GM21423 (cell line): ENCODE measurements at regions not wholly inside any gene's neighbourhood (a gene's known extent, or its start where the extent isn't known, plus 50 kb on each side); places are given as distances from the start of the nearest gene placed in this dataset.

Experiments used
- ATAC-seq: cut with Tn5 transposase; IDR thresholded peaks from one replicate; pipeline ENCODE4 v1.9.1; 2021; ENCODE audit warnings: mild to moderate bottlenecking, moderate library complexity; ENCODE audit not compliant: unreplicated experiment

DNA sequence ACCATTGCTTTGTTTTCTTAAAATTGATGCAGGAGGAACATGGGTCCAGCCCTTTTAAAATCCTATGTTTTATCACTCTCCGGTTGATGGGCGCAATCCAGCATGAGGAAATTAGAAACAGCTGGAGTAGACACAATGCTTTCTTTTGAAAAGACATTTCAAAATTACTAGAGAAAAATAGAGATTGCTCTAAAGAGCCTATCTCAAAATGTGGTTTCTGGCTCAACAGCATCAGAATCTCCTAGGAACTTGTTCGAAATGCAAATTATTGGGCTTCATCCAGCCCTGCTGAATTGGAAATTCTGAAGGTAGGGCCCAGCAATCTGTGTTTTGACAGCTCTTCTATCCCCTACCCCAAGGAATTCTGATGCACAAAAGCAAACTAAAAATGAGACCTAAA lies 190.8 kb upstream of the BMP2 start:
- no peak for ATAC-seq

DNA sequence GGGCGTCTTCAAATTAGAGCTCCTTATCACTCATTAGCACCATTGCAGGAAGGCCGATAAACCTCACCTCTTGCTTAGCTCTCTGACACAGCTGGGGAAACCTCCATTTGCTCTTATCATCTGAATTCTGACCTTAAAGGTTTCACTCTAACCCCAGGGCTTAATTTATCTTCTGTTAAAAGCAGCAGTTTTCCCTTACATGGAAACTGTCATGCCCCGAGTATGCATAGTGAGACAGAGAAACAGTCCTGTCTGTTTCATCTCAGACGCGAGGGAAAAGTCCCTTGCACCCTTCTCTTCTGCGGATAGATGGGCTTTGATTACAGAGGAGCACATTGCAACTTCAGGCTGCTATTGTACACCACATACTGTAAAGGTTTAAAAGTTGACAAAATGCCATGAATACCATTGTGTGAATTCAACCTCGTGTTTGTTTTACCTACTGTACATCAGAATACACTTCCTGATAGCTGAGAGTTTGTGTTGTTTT lies 191.5 kb upstream of the BMP2 start:
- ATAC-seq = peak; percentile 70

DNA sequence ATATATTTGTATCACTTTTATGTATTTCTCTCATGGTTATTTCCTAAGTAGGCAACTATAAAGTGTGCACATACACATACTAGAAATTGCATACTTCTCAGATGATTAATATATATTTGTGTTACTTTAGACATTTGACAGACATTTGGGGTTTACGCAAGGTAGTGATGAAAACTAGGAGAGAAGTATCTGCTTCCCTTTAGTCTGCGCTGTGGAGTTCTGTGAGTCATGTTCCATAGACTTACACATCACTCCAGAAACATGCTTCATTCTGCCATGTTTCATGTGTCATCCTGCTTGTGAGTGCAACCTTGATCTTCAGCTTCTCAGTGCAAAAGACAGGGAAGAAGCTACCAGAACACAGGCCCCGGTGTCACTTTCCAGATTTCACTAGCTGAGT lies 200.7 kb upstream of the BMP2 start:
- ATAC-seq = no peak

DNA sequence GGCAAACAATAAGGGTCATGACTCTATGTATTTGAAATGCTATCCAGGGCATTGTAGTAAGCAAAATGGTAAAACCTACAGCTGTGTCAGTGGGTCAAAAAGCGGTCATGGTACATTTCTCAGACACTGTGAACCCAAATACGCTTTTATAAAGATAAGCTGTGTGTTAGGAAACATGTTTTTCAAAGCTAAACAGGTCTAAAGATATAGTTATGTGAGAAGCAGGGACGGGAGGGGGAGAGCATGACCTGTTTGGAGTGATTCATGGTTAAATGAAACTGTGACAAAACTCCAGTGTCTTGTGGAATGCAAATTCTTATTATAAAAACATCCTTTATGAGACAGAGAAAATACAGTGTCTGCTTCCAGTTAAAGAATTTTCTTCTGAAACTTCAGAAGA lies 205.4 kb upstream of the BMP2 start:
- ATAC-seq = no peak

DNA sequence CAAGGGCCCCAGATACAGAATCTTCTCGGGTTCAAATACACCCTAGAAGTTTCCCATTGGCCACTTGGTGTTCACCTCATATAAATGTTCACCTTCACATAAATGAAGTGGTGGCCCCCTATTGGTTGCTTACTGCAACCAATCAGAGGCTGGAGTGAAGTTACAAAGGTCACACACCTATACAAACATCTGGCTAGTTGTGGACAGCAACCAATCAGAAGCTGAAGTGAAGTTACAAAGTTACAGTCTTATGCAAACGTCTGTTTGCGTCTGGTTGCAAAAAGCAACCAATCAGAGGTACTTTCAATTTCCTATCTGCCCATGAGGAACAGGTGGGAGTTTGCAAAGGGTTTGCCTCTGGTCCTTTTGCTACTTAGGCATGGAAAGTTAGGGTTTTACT lies 206.5 kb upstream of the BMP2 start:
- no peak for ATAC-seq

DNA sequence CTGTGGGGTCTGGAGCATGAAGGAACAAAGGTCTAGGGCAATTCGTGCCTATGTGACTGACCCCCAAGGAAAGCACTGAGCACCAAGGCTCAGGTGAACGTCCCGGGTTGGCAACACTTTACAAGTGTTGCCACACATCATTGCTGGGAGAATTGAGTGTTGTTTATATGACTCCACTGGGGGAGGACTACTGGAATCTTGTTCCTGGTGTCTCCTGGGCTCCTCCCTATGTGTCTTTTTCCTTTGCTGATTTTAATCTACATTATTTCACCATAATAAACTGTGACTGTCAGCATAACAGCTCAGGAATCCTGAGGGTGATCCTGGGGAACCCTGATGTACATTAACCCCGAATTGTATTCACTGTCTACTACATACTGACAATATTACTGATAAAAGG lies 207.7 kb upstream of the BMP2 start:
- no peak for ATAC-seq

DNA sequence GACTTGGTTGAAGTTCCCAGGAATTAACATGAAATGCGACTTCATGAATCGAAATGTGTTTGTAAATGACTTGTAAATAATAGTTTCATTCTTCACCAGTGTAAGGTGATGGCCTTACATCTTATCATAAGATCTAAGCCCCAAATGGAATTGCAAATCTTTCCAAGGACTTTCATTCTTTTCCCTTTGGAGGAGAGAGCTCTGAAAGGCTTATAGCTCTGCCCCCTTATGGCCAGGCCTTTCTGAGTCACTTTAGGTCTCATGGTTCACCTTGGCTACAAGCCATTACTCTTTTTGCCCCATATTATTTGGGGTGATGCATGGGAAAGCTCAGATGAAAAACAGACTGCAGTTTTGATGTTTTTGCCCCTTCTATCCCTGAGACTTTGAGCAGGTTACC lies 209.1 kb upstream of the BMP2 start:
- no peak for ATAC-seq

DNA sequence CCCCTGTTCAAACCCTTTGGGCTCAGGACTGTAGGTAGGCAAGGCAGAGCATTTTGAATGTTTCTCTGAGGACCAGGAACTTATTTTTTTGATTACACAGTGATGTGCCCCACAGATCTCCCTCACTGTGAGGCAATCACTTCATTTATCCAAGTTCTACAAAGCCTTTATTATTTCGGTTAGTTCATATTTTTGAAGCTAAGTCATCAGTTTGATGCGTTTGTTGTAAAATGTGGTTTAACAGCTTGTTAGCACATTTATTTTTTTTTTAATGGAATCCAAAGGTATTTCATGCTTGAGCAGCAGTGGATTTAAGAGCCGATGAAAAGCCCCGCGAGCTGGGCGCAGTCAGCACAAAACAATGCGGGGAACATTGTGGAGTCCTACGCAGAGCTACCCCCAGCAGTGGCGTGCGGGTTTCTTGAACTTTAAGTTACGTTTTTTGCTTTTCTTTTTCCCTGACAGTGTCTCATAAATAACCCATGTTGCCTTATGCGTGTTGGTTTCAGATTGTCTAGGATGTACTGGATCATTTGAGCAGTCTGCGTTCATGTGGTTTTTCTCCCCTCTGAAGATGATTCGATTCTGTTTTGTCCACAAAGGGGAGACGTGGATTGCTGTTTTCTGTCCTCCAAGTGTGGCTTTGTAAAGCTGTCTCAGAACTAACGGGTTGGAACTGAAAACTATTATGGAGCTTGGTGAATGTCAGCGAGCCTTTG lies 233.6 kb upstream of the BMP2 start:
- ATAC-seq = no peak

DNA sequence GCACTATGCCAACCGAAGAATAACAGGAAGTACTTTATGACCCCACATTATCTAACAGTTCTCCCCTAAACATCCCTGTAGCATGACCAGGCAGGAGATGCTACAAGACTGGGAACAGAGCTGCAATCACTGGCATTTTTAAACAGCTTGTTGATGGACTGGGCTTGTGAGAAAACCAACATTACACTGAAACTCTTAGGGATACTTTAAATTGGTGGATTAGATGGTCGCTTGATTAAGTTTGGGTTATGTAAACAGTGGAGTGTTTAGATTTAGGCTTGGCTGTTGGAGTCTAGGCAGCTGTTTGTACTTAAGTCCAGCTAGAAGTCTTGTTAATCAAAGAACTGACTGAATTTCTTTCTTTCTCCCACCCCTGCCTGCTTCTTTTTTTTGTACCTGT lies 234.1 kb upstream of the BMP2 start:
- no peak for ATAC-seq

DNA sequence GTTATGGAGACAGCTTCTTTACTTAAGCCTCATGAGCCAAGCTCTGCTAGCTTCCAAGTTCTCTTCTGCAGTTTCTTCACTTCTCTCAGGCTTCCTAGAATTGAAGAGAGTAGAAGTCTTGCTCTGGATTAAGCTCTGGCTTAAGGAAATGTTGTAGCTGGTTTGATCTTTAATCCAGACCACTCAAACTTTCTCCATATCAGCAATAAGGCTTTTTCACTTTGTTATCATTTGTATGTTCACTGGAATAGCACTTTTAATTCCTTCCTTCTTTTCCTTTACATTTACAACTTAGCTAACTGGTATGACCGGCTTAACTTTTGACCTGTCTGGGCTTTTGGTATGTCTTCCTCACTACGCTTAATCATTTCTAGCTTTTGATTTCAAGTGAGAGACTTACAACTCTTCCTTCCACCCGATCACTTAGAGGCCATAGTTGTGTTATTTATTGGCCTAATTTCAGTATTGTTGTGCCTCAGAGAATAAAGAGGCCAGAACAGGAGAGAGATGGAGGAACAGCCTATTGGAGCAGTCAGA lies 236.6 kb upstream of the BMP2 start:
- ATAC-seq = no peak

DNA sequence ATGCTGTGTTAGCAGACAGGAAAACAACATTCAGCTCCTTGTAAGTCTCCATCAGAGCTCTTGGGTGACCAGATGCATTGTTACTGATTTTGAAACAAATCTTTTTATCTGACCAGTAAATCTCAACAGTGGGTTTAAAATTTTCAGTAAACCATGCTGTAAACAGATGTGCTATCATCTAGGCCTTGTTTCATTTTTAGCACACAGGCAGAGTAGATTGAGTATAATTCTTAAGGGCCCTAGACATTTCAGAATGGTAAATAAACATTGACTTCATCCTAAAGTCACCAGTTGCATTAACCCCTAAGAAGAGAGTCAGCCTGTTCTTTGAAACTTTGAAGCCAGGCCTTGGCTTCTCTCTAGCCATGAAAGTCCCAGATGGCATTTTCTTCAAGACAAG lies 237.2 kb upstream of the BMP2 start:
- ATAC-seq = no peak

DNA sequence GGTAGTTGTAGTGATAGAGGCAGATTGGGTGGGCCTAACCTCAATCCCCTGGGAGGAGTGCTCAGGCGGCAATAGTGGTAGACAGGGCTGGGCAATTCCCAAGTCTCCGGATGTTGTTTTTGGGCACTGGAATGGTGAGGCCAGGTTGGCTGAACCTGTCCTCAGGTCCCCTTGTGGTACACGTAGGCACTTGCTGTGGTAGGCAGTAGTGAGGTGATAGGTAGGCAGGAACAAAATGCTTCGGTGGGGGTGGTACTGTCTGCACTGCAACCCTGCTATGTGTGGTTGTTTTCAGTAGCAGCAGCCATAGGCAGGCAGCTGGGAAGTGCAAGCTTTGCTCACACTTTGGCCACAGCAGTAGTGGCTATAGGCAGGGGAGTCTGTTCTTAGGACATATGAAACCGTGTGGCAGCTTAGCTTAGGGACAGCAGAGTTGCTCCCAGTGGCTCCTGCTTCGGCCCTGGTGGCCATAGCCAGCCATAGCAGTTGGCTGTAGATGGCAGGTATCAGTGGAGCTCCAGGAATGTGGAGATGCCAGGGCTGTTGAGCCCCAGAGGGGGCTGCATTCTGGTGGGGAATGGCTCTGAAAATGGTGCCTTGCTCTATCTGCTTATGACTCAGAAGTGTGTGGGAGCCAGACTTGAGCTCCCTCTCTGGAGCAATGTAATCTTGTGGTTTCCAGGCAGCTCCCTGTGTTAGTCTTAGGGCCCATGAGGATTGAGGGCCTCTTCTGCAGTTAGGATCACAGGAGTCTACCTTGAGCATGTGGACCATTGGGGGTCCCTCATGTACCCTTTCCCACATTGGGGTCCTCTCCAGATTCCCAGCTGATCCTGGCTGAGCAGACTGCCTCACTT lies 241.8 kb upstream of the BMP2 start:
- ATAC-seq = no peak

DNA sequence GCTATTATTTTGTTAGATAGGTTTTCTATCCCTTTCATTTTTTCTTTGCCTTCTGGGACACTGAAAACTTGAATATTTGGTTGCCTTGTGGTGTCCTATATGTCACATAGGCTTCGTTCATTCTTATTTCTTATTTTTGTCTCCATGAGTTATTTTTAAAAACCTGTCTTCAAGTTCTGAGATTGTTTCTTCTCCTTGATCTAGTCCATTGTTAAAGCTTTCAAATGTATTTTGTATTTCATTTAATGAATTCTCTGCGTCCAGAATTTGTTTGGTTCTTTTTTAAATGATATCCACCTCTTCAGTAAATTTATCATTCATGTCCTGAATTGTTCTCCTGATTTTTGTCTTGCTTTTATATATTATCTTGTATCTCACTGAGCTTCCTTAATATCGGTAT lies 243.2 kb upstream of the BMP2 start:
- ATAC-seq = no peak

DNA sequence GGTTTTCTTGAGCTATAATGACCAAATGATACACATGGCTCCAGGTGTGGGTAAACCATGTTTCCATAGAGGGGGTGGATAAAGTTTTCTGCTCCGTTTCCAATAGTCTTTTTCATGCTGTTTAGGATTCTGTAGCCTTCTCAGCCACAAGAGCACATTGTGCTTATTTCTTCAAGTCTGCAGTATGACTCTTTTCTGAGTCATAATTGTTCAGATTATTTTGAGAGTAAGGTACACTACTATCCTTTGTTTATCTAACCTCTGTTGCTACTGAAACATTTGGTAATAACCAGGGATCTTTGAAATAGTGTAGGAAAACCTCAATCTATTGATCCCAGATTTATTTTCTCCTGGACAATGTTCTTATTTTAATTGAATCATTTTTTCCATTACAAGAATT lies 247.9 kb upstream of the BMP2 start:
- no peak for ATAC-seq

DNA sequence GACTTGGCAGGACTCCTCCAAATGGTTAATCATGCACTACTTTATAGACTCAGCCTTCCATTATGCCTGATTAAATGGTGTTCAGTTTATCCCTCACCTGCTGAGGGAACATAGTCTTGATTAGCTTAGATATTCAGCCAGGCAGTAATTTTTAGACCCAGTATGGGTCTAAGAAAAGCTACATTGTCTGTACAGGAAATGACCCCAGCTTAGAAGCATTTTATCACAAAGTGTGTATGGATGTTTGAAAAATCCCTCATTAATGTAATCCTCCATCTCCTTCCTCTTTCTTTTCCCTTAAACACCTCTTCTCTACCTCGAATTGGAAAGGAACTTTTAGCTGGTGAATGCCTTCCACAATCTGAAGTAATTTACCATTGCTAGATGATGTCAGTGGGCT lies 252.2 kb upstream of the BMP2 start:
- no peak for ATAC-seq

DNA sequence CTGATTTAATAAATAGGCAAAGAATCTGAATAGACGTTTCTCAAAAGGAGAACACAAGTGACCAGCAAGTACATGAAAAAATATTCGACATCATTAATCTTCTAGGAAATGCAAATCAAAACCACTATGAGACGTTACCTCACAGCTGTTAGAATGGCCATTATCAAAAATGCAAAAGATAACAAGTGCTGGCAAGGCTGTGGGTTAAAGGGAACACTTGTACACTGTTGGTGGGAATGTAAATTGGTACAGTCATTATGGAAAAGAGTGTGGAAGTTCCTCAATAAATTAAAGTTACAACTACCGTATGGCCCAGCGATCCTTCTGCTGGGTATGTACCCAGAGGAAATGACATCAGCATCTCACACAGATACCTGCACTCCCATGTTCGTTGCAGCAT lies 253.9 kb upstream of the BMP2 start:
- no peak for ATAC-seq

DNA sequence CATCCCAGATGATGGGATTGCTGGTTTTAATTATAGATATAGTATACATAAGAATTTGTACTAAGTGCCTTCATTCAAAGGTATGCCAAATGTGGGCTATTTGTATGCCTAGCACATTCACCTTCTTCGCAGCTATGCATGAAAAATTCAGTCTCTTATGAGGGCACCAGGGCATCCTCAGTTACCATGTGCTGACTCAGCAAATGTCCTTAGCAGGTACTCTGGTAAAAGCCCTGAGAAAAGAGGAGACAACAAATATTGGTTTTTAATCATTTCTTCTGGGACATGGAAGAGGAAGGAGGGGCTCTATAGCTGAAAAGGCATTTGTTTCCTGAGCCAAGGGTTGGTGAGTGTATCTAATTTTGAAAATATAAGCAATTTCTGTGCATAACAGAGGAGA lies 258.1 kb upstream of the BMP2 start:
- ATAC-seq = no peak

DNA sequence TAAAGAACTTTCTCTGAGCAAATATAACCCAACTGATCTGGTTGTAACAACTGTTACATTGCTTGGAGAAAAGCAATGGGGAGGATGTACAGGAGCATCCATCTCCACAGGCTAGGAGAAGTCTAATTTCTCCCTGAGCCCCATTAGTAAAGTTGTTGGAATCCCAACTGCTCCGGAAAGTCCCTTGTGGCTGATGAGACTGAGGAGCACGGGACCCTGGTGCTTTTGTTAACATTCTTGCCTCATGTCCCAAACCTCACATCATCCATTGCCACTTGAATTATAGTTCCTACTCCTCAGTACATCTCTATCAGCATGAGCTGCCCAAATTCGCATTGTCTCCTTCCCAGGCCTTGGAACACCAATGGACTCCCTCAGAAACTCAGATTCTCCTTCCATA lies 260.6 kb upstream of the BMP2 start:
- ATAC-seq = no peak

DNA sequence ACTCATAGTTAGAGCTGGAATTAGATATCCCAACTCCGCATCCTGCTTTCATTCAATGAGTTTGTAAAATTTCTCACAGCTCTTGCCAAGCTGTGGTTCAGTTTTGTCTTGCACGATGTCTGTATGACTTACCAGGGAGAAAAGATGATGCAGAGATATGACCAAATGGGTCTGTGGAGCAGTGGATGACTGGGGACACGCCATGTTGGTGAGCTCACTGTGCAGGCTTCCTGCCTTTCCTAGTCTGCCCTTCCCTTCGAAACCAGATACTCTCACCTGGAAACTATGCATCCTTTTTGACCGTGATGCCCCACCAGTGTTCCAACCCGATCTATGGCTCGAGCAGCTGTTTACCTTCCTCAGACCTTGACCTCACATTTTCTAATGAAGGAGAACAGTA lies 262.7 kb upstream of the BMP2 start:
- no peak for ATAC-seq

DNA sequence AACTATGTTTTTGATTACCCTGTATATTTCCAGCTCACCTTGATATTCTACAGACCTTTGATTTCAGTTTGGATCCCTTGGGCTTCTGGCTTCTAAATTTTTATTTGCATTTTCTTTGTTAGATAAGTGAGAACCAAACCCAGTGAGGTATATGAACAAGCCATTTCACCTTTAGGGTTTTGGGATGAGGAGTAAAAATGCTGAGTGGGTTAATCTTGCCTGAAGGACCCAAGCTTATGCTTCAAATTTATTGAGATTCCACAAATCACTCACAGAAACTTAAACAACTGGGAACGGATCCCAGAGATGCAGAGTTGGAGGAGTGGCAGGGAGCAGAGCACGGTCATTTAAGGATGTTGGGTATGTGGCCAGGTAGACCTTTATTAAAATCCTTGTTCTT lies 263.3 kb upstream of the BMP2 start:
- ATAC-seq = no peak

DNA sequence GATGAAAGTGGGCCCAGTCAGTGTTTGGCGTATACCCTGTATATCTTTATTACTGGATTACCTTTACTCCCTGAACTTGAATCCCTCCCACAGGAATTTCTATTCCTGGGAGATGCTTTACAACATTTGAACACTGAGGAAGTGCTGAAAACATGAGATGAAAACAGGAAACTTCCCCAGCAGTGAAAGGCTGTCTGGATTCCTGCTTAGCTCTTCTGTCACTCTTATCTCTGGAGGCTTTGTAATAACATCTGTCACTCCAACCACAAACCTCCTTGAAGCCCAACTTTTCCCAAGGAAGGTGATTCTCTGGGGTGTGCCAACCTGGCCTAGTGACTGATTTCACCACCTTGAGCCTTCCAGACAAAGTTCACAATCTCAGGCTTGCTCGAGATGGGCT lies 264.5 kb upstream of the BMP2 start:
- no peak for ATAC-seq

DNA sequence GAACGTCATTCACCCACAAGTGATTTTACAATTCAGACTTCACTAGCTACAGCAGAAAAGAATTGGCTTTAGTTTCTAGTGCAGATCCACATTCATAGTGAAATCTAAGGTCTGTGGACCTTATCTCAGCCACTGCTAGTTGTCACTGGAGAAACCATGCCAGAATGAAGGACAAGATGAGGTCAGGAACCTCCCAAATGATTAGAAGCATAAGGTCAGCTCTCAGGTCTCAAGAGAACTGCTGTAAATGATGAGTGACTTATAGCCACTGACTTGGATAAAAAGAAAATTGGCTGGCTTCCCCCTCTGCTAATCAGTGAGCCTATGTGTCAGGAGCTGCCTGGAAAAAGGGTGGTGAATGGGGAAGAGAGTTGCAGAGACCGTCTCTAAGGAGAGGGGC lies 265.3 kb upstream of the BMP2 start:
- no peak for ATAC-seq
